PFSK-1 (cell line): ENCODE measurements at regions not wholly inside any gene's neighbourhood (a gene's known extent, or its start where the extent isn't known, plus 50 kb on each side); places are given as distances from the start of the nearest gene placed in this dataset.

Source experiments
- FOXP2 ChIP-seq: optimal IDR thresholded peaks from 2 replicates; pipeline ENCODE3; 2011; ENCODE audit warnings: borderline replicate concordance, control low read depth, inconsistent platforms; ENCODE audit not compliant: insufficient read depth; ENCODE audit errors: extremely low read length, extremely low read depth
- POLR2AphosphoS5 ChIP-seq: IDR thresholded peaks from 2 replicates; pipeline ENCODE4 v1.6.1; 2012; ENCODE audit warnings: low read depth, mild to moderate bottlenecking, control low read depth, low read length, moderate library complexity
- REST ChIP-seq, 2 experiments: IDR thresholded peaks; 2 replicates each; pipeline versions ENCODE4 v1.6.1 to v1.8.0; 2011 to 2012; ENCODE audit warnings: low read depth in 2 of 2, low read length in 2 of 2, control low read depth in 1 of 2, inconsistent platforms in 1 of 2, mild to moderate bottlenecking in 1 of 2, moderate library complexity in 1 of 2; ENCODE audit not compliant: insufficient read depth in 1 of 2
- SIN3A ChIP-seq: IDR thresholded peaks from 2 replicates; pipeline ENCODE4 v1.6.1; 2012; ENCODE audit warnings: mild to moderate bottlenecking, low read length, moderate library complexity, borderline replicate concordance; ENCODE audit not compliant: insufficient read depth
- TAF1 ChIP-seq: IDR thresholded peaks from 2 replicates; pipeline ENCODE4 v1.6.1; 2012; ENCODE audit warnings: low read length, control low read depth, borderline replicate concordance; ENCODE audit not compliant: insufficient read depth

GRCh38 chr10:65559369-65559768 lies 1366.5 kb upstream of the LRRTM3 start:
- TF ChIP-seq SIN3A = no peak
- no peak for TF ChIP-seq POLR2AphosphoS5
- no peak for TF ChIP-seq REST (IDR thresholded peaks at IDR 0.05; ENCODE audit: insufficient read depth in 1 of 2, low read depth in 2 of 2, low read length in 2 of 2)
- TF ChIP-seq TAF1 = no peak
- TF ChIP-seq FOXP2 = no peak
